AG20443 (cell line): ENCODE measurements at regions not wholly inside any gene's neighbourhood (a gene's known extent, or its start where the extent isn't known, plus 50 kb on each side); places are given as distances from the start of the nearest gene placed in this dataset.
"Not testable (repeated sequence)": the region's sequence is repeated elsewhere in the genome, so short reads cannot be mapped to it uniquely, and the experiment has no call there.

Experiments used
- DNase-seq: peaks from one replicate; pipeline ENCODE4 v3.0.0; 2012; ENCODE audit warnings: low spot score, mixed read lengths

DNA sequence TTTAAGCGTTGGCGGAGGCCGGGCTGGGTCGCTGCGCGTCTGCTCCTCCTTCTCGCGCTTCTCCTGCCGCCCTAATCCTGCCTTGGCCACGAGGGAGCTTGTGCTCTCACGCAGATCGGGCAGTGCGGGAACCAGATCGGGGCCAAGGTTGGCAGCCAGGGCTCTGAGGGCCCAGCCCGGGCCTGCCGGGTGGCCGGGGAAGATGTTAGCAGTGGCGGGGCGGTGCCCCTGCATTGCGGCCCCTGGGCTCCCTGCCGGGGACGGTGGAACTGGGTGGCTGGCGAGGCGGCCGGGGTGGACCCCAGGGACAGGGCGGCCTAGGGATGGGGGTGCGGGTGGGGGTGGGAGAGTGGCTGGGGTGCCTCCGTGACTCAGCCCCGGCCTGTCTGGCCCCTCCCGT lies 297.4 kb downstream of the CACNA1B start:
- not testable (repeated sequence) for DNase-seq

DNA sequence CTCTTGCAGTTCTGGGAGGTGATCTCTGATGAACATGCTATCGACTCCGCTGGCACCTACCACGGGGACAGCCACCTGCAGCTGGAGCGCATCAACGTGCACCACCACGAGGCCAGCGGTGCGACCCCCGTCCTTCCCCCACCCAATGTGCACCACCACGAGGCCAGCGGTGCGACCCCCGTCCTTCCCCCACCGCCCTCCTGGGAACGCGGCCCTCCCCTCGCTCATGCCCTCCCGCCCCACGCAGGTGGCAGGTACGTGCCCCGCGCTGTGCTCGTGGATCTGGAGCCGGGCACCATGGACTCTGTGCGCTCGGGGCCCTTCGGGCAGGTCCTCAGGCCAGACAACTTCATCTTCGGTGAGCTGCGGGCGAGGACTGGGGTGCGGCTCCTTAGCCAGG lies 297.8 kb downstream of the CACNA1B start:
- DNase-seq = not testable (repeated sequence)

DNA sequence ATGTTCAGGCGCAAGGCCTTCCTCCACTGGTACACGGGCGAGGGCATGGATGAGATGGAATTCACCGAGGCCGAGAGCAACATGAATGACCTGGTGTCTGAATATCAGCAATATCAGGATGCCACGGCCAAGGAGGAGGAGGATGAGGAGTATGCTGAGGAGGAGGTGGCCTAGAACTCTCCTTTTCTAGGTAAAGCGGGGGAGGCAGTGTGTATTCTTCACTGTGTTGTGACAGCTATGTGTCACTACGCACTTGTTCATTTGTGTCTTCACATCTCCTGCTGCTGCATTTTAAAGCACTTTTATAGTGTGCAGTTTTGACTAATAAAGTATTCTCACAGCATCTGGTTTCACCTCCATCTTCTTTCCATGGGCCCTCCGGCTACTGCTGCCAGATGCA lies 299.5 kb downstream of the CACNA1B start:
- not testable (repeated sequence) for DNase-seq

DNA sequence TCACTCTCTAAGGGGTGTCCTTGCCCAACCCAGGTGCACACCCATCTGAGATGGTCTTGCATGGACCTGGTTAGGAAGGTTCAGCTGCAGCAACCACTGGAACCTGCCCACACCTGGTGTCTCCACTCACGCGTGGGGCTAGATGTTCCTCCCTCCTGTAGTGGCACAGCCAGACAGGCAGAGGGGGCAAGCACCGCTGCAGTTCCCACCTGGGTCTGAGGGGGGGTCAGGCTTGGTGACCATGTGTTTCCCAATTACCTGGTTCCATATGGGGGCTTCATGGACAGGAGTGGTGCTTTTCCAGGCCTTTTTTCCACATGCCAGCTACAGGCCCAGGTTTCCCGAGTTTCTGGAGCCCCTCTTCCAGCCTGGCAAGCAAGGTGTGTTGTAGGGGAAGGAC lies 301.4 kb downstream of the CACNA1B start:
- DNase-seq = peak; percentile 6

DNA sequence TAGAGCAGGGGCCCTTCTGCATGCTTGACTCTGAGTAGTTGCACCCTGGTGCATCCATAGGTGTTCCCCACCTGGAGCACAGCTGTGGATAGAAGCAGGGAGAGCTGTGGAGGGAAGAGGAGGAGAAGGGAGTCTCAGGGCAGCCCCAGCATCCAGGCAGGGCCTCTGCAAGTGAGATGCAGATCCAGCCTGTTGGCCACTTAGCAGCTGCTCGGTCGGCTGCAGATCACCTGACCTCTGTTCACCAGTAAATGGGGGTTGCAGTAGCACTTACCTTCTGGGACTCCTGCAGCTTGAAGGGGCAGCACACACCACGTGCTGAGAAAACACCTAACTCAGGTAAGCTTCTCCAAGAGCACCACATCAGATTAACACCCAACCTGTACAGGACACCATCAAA lies 302.1 kb downstream of the CACNA1B start:
- DNase-seq = not testable (repeated sequence)

DNA sequence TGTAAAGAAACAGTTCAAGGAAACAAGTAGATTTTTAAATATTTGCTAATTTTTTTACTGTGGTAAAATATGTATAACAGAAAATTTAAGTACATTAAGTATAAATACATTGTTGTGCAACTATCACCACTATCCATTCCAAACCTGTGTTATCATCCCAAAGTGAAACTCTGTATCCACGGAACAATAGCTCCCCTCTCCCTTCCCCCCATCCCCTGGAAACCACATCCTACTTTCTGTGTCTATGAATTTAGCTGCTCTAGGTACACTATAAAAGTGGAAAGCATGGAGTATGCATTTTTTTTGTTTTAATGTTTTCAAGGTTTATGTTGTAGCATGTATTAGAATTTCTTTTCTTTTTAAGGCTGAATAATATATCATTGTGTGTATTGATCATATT lies 304.4 kb downstream of the CACNA1B start:
- not testable (repeated sequence) for DNase-seq

DNA sequence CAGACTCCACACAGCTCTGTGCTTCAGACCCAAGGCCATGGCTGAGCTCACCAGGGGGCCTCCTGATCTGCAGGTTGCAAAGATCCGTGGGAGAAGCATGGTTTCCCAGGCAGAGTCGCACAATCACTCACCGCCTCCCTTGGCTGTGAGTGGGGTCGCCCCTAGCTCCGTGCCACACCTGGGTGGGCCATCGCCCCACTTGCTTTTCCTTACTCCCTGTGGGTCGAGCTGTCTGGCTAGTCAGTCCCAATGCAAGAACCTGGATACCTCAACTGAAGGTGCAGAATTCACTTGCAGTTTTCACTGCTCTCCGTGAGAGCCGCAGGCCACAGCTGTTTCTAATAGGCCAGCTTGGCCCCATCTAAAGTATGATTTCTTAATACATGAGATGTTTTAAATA lies 319.6 kb downstream of the CACNA1B start:
- not testable (repeated sequence) for DNase-seq

DNA sequence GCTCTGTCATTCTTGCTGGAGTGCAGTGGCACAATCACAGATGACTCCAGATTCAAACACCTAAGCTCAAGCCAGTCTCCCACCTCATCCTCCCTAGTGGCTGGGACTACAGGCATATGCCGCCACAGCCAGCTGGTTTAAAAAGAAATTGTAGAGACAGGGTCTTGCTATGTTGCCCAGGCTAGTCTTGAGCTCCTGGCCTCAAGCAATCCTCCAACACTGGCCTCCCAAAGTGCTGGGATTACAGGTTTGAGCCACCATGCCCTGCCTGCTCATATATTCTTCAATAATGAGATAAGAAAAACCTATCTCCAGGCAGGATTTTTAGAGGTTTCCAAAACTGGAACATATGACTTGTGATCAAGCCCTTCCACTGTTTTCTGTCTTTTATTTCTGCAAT lies 321.4 kb downstream of the CACNA1B start:
- DNase-seq = not testable (repeated sequence)

DNA sequence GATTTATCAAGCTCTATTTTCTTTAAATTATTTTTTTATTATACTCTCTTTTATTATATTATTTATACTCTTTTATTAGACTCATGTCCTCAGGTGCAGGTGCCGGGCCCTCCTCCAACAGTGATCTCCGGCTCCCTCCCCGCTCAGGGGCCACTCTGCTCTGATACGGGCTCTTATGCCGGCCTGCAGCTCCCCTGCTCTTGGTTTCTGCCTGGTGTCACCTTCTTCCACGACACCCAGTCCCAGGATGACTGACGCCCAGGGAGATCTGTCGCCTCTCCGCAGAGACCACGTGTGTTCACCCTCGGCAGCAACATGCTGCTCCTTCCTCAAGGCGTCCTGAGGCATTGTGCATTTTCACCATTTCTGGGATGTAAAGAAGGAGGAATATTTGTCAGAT lies 322.3 kb downstream of the CACNA1B start:
- not testable (repeated sequence) for DNase-seq

DNA sequence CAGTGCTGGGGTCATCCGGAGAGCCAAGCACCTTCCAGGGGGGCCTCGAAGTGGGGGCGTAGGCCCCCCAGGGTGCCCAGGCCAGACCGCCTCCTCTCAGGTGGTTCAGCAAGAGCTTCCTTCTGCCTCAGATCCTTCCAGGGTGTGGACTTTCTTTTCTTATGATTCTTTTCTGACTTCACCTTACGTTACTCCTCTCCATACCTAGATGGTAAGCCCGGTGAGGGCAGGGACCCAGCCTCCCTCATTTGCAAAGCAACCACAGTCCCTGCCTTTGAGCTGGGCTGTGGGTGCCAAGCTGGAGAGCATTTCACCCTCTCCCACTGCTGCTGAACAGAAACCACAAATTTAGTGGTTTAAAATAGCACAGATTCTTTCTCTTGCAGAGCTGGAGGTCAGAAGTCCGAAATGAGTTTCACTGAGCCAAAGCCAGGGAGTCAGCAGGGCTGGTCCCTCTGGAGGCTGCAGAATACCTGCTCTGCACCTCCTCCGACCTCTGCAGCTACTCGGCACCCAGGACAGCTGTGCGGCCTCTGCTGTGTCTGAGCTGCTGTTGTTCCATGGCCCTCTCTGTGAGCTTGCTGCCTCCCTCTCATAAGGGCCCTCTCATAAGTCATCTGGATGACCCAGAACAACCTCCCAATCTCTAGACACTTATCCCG lies 323.0 kb downstream of the CACNA1B start:
- not testable (repeated sequence) for DNase-seq

DNA sequence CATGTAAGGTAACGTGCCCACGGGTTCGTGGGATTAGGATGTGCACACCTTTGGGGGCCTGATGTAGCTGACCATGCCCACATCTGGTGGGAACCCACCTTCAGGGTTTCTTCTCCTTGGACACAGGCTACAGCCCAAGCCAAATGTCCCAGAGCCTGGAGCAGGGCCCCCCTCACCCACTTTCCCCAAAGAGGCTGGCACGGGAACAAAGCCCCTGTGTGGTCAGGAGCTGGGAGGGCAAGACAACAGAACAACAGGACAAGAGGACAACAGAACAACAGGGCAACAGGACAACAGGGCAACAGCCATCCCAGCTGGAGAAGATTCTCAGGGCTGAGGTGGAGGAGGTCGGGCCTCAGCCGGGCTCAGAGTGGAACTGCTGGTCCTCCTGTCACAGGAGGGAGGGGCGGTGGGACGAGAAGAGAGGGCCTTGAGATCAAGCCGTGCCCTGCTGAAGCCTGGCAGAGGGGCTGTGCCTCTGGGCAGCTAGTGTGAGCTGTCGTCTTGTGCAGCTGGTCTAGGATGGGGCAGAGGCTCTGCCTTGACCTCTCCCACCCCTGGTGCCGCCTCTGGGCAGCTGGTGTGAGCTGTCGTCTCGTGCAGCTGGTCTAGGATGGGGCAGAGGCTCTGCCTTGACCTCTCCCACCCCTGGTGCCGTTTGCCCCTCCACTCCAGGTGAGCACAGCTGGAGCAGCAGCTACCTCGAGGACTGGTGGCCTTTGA lies 323.7 kb downstream of the CACNA1B start:
- DNase-seq = not testable (repeated sequence)

DNA sequence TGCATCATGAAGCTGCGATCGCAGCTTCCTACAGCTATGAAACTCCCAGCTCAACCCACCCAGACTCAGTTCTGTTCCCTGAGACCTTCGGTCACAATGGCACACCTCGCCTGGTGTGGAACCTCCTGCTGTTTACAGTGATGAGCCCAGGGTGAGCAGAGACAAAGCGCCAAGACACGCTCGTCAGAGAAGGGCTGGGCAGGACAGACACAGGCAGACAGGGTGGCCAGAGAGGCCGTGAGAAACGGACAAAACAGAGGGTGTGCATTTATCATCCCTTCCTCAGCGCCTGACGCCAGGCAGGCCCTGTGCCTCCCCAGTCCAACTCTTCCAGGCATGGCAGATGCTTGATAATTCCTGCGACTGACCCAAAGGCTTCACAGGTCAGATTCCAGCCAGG lies 324.5 kb downstream of the CACNA1B start:
- not testable (repeated sequence) for DNase-seq

DNA sequence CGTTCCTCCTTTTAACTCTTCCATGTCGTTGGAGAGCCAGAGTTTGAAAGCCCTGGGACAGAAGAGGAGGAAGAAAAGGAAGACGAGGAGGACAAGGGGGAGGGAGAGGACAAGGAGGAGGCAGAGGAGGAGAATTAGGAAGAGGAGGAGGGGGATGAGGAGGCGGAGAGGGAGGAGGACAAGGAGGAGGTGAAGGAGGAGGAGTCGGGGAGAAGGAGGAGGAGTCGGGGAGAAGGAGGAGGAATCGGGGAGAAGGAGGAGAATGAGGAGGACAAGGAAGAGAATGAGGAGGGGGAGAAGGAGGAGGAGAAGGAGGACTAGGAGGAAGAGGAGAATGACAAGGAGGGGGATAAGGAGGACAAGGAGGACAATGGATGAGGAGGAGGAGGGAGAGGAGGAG lies 325.7 kb downstream of the CACNA1B start:
- DNase-seq = not testable (repeated sequence)

DNA sequence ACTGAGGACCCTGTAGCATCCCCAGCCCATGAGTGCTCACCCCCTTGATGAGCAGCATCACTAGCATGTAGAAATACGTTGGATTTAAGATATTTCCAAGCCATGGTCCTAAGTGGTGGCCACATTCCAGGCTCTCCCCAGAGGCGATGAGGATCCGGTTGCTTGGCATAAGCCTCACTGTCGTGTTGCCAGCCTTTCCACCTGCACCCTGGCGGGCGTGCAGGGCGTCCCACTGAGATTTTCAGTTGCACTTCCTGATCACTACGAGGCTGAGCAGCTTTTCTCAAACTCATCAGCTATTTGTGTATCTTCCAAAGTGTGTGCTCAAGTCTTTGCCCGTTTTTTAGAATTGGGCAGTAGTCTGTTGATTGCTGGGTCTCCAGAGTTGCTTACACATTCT lies 326.3 kb downstream of the CACNA1B start:
- not testable (repeated sequence) for DNase-seq

DNA sequence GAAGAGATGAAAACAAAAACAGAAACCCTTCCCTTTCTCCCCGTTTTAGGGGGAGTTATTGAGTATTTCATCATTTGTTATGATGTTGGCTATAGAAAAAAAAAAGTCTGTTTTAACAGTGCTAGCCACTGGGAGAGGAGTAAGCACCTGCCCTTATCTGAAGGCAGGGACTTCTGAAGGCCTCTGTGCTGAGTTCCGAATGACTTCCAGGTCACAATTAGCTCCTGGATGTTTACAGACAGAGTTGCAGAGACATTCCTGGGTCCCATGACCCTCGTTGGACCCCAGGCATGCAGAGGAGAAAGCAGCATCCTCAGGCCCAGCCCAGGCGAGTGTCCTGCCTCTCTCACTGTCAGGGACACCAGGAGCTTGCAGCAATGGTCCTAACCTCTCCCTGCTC lies 328.5 kb downstream of the CACNA1B start:
- DNase-seq = not testable (repeated sequence)

DNA sequence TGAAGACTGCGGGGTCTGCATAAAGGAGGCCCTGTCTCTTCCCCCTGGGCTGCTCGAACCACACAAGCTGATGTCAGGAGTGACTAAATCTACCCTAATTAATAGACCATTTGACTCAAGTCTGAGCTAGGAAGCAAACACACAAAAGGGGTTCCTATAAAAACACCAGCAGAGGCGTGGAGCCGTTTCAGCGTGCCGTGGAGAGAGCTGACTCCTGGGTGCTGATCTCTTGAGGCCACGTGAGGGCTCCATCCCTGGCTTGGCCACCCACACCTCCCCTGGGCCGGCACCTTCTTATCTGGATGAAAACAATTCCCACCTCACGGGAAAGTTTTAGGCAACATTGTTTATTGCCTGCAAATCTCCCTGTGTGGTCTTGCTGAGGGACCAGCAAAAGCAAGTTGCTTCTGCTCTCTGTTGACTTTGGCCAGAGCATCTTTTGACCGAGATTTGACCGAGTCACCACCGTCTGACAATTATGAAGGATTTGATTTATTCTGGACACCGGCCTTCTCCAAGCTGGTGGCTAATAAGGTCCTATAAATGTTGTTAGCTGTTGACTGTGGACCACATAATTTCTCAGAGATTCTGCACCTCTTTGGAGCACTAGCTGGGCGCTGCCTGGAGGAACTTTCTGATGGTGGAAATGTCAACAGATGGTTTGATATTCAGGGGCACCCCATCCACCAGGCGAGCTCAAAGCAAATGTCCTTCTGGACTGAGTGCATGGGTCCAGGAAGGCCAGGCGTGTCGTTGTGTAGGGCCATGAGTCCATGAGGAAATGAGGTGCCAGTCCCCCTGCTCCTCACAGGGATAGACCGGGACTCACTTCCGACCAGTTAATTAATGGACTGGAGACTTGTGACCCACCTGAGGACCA lies 330.0 kb downstream of the CACNA1B start:
- not testable (repeated sequence) for DNase-seq

DNA sequence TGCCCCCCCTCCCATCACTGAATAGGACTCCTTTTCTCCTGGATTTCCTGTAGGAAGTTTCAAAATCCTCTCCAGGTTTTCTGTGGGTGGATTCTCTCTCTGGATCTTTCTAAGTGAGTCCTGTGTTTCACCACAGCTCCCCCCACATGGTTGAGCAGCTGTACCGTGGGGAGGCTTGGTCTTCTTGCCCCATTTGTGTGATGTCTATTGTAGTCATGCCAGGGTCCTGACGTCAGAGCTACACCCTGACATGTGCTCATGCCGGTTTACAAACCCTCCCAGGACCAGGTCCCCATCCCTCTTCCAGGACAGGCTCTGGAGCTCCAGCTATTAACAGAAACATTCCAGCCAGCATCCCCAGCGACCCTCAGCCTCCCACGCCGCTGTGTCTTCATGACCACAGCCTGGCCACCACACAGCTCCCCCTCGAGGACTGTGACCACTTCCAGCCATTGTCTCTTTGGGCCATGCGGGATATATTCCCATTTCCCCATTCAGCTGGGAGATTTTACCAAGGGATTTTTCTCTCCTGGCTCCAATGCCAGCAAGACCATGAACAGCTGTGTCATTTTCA lies 331.6 kb downstream of the CACNA1B start:
- peak; percentile 3 for DNase-seq

DNA sequence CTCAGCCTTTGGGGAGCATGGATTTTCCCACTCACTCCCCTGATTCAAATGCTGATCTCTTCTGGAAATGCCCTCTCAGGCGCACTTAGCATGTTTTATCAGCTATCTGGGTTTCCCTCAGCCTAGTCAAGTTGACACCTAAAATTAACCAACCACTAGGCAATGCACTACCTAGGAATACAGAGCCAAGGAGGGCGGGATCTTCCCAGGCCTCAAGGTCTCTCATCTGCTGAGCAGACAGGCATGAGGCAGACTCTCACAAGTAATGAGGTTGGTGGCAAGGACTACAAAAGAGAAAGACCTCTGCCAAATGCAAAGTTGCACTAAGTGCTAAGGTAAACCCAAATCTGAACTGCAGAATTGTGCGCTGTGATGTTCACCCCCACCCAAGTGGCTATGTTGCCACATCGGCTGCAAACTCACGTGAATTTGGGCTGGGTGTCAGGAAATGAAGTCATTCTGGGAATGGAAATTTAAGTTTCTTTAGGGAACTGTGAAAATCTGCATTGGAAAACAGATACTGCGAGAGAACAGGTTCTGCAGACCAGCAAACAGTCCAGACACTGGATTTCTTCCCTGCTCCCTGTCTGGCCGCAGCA lies 332.9 kb downstream of the CACNA1B start:
- not testable (repeated sequence) for DNase-seq

DNA sequence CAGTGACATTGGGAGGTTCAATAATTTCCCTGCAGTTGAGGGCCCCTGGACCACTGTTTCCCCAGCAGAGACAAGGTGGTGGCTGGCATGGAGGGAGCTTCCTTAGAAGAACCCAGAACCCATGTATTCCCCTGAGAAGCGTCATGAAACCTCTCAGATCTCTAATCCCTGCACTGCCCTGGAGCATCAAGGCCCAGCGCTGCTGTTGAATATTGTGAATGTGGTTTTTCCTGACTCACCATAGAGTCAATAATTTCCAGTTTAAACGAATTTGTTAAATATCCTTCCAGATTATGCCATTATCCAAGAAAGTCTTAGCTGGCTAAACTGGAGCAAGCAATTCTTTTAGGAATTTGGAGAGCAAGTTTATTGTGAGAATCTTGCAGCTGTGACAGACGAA lies 333.5 kb downstream of the CACNA1B start:
- DNase-seq = not testable (repeated sequence)

DNA sequence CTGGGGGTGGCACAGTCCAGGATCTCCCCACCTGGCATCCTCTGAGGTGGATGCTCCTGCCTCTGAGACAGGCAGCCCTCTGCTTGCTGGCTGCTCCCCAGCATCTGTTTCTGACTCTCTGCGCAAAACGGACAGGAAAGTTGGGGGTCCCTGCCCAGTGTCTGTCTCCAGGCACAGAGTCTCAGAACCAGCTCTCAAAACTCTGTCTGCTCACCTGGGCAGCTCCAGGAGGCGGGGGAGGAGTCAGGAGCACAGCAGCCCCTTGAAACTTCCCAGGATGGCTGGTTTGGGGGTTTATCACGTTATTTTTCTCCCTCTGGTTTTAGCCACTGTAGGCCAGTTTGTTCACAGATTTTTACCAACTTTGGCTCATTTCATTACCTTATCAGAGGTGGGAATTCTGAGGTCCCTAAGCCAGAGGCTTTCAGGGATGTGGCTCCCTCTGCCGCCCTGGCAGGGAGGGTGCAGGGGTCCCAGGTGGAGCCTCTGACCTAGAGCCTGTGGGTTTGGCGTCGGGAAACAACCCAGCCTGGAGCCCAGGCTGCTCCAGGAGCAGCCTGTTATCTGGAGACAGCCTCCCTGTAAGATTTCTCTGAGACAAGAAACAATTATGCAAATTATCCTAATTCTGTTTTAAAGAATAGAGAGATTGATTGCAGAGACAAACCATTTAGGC lies 334.1 kb downstream of the CACNA1B start:
- DNase-seq = peak; percentile 8

DNA sequence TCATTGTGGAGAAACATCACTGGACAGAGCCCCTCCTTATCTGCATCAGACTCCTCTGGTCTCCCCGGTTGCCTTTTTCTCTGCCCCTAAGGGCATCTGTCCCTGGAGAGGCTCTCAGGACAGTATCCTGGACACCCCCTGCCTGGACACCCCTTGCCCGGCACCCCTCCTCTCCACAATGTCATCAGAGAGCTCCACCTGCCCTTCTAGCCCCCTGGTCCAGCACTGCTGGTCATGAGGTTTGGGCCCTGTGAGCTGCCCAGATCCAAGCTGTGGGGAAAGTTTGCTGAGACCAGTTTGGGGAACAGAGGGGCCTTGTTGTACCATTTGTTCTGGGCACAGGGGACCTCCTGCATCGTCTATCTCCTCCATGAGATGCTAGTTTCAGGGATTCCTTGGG lies 335.2 kb downstream of the CACNA1B start:
- not testable (repeated sequence) for DNase-seq
